GM18520 (cell line): ENCODE measurements at regions not wholly inside any gene's neighbourhood (a gene's known extent, or its start where the extent isn't known, plus 50 kb on each side); places are given as distances from the start of the nearest gene placed in this dataset.

Experiments used
- ATAC-seq: cut with Tn5 transposase; IDR thresholded peaks from one replicate; pipeline ENCODE4 v1.9.1; 2021; ENCODE audit not compliant: unreplicated experiment

GRCh38 chr4:124018383-124019317 is 622.1 kb downstream of the SPRY1 start:
- ATAC-seq, result peak; percentile 99

DNA sequence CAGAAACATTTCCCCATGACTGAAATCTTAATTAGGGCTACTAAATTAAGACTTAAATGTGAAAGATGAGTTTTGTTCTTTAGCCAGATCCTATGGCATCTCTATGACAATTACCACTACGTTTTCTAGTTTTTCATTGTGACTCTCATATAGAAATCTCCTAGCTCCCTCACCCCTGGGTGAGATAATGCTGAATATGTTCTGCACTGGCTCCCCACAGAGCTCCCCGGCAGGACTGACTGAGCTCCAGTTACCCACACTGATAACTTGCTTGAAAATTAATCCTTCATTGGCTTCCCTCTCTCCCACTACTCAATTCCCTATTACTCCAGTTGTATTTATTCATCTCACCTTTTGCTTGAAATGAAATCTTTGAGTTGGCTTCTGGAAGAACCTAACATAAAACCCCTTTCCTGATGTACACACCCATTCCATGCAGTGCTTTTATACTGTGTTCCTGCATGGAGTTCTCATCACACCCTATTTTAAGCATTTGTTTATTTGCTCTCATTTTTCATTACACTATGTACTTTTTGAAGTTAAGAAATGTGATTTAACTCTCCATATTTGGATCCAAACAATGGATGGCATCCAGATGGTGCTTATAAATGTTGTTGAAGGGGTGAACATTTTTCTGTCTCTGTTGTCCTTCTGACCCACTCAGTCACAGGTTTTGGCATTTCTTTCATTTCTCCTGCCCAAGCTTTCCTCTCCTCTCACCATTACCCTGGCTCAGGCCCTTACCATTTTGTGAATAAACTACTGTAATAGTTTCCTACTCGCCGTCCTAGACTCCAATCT is 623.4 kb downstream of the SPRY1 start:
- ATAC-seq, result no peak

DNA sequence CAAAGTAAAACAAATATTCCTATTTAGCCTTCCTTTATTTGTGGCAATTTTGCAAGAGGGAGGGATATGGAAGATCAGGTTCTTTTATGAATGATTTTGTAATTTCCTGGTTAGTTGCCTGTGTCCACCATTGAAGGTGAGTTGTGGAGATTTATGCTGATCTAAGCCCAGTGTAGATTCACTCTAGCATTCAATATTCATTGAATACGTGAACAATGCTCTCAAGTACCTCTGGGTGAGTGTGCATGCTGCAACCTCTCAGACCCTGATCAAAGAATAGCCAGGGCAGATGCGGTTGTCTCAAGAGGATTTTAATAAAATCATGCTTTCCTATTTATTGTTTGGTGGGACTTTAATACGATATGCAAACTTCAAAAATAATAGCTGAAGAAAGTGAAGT is 628.4 kb downstream of the SPRY1 start:
- no peak for ATAC-seq

- ATAC-seq, result no peak
These were observed 628.8 kb downstream of the SPRY1 start for GRCh38 chr4:124025428-124025827.

DNA sequence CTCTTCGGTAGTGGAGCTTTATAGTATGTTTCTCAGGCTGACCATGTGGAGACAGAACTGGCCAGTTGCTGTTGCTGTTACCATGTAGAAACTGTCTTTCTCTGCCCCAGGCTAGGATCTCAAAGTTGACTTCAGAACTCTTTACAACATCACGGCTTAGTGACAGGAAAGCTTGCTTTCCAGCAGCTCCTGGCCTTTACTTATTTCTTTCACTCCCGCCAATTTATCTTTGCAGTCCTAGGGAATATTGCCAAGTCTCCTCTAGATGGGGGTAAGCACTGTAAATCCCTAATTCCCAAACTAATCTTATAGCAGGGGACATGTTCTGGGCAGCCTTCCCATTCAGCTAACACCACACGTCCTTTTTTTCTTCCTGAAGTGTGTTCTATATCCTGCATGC is 631.6 kb downstream of the SPRY1 start:
- no peak for ATAC-seq

DNA sequence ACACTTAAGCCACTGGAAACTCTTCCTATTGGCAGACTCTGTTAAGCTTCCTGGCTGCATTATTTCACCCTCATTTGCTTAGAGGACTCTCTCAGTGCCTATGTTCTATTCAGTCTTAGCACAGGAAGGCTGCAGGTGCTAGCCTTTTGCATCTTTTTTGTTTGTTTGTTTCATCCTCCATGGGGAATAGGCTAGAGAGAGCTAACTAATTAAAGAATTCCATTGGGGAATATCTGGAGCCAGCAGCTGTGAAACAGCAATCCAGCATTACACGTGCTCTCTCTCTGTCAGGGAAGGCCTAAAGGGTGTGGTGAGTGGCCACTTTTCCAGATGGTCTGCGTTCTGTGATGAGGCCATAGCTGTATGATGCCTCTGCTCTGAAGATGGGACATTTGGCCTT is 633.6 kb downstream of the SPRY1 start:
- no peak for ATAC-seq

- ATAC-seq, result no peak
These were observed 635.4 kb downstream of the SPRY1 start for GRCh38 chr4:124032035-124032434.

- no peak for ATAC-seq
These were observed 638.9 kb downstream of the SPRY1 start for GRCh38 chr4:124035364-124036041.

DNA sequence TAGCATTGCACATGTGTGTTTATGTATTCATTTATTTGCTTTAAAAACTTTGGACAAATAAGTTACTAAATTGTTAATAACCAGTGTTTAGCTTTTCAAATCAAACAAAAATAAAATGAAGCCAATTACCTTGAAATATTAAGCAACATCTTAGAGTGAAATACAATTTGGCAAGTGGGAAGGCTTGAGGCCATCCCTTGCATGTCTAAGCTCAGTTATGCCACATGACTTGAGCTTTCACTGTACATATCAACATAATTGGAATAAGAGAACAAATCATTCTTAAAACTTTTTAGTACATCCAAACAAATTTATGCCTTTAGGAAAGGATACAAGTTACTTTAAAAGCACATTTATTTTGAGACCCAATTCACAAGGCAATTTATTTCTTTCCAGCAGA is 640.6 kb downstream of the SPRY1 start:
- no peak for ATAC-seq

DNA sequence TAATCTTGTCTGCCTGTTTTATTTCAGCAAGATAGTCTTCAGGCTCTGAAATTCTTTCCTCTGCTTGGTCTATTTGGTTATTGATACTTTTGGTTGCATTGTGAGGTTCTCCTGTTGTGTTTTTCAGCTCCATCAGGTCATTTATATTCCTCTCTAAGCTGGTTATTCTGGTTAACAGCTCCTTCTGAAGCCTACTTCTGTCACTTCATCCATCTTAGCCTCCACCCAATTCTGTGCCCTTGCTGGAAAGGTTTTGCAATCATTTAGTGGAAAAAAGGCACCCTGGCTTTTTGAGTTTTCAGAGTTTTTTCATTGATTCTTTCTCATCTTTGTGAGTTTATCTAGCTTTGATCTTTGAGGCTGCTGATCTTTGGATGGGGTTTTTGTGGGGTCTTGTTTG is 647.7 kb downstream of the SPRY1 start:
- ATAC-seq, result no peak

DNA sequence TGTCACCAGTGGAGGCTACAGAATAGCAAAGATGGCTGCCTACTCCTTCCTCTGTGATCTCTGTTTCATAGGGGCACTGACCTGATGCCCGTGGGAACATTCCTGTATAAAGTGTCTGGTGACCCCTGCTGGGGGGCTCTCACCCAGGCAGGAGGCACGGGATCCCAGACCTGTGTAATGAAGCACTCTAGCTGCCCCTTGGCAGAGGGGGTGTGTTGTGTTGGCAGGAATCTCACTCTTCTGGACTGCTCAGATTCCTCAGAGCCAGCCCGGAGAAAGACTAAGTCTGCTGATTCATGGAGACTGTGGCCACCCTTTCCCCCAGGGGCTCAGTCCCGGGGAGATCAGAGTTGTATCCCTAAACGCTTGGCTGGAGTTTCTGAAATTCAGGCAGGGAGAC is 648.3 kb downstream of the SPRY1 start:
- no peak for ATAC-seq

GRCh38 chr4:124046190-124046589 is 649.6 kb downstream of the SPRY1 start:
- ATAC-seq, result no peak

GRCh38 chr4:124053872-124054538 is 657.4 kb downstream of the SPRY1 start:
- ATAC-seq, result no peak

DNA sequence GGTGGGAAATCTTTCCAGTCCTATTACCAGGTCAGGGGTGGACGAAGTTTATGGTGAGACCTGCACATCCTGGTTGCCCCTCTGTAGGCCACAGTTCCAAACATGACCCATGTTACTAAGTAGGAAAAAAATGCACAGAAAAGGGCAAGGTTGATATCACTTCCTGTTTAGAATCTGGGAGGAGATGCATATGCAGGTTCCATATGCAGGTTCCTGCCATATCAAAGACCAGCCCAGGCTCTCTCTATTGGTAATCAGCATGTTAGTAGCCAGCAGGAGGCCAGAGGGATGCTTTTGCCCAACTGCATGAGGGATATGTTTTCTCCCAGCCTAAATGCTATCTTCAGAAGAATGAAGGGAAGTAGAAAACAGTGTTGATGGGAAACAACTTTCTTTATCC is 657.2 kb downstream of the ANKRD50 start:
- ATAC-seq, result no peak

GRCh38 chr4:124055896-124056295 is 656.6 kb downstream of the ANKRD50 start:
- no peak for ATAC-seq

DNA sequence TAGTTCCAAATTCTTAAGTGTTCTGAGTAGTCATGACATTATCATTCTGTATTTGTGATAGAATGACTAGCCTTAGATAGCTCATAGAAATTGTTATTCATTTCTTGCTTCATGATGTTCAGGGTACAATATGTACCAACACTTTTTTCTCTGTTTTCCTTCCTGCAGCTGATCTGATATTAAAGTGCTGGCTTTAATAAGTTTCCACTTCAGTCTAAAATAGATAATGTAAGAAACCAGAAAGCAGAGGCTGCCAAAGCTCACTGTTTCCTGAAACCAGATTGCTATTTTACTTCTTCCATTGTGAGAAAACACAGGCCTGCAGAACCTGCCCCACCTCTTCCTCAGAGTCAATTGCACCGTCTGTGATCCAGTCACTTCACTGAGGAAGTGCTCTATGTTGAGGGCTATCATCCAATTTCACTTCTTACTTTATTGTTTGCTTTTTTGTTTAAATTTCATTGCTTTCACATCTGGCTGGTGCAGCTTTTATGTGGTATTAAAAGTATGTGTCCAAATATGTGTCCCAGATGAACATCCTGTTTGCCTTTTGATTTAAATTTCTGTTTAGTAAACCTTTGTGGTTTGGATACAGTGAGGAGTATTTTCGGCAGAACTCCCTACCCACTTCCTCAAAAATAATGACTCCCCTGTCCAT is 652.1 kb downstream of the ANKRD50 start:
- no peak for ATAC-seq

DNA sequence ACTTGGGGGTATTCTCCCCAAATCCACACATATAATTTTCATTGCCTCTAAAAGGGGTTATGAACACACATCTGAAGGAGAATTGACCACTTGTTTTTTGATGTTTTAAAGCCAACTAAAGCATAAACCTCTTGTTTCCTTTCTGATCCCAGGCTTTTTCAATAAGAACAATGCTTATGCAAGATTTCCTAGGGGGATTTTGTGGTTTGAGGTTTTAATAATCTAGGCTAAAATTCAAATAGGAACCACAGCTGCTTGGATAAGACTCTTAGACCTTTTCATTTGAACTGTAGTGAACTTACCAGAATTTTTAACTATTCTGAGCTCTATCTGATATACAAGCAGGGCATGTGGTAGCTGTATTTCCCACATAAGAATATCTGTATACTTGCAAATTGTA is 651.1 kb downstream of the ANKRD50 start:
- no peak for ATAC-seq

DNA sequence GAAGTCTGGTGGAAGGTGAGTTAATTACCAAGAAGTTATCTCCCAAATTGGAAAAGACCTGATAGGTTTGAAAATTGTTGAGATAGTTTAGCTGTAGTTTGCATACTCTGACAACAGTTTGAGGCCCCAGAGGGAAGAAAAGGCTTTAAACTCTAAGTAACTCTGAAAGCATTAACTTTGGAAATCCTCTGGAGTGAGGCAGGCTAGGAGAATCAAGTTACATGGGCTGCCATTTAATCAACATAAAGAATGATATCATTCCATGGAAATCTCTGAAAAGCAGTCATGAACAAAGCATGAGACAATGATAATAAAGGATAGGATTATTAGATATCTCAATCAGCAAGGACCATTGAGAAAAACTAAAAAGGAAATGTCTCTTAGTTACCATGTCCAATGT is 647.1 kb downstream of the ANKRD50 start:
- no peak for ATAC-seq

- no peak for ATAC-seq
These were observed 646.6 kb downstream of the ANKRD50 start for GRCh38 chr4:124065936-124066335.

DNA sequence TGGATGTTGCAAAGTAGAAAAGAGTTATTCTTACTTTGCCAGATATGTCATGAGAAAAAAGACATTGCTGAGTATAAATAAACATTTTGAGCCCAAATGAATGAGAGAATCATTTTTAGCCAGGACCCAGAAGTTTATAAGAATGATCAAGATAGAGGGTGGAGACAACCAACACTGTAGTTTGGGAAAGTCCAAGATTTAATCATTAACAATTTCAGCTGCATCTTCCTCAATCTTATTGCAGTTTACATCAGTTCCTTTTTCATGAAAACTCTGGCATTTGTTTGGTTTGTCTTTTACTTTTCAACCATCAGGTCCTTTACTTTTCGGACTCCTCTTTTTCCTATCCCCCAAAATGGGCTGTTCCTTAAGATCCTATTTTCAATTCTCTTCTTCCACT is 645.9 kb downstream of the ANKRD50 start:
- ATAC-seq, result no peak

DNA sequence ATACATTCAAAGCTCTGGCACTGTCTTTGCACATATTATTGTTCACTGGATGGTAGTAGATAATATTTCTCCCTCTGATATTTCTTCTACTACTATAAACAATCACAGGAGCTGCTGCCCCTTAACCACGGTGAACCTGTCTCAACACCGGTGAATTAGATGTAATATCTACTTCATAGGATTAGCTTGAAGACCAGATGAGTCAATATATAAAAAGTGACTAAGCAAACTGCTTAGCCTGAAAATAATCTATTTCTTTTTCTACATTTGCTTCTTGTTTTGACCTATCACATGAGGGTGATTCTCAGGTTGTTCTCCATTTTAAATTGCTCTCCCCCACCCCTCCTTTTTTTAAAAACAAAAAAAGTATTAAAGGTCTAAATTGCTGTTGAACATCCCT is 645.5 kb downstream of the ANKRD50 start:
- ATAC-seq, result no peak
